C4-2B (cell line): ENCODE measurements at regions not wholly inside any gene's neighbourhood (a gene's known extent, or its start where the extent isn't known, plus 50 kb on each side); places are given as distances from the start of the nearest gene placed in this dataset.

ENCODE experiments used
- H3K27ac ChIP-seq: fragments of 450-650 bp; 2 replicates; pipeline ENCODE4 v1.5.1; 2017
- CTCF ChIP-seq: fragments of 450-650 bp; conservative IDR thresholded peaks from 2 replicates; pipeline ENCODE4 v1.5.1; 2017; ENCODE audit warnings: mild to moderate bottlenecking
- ZFX ChIP-seq: fragments of 450-650 bp; IDR thresholded peaks from 2 replicates; pipeline ENCODE4 v1.6.1; 2017

- TF ChIP-seq CTCF = no peak
- TF ChIP-seq ZFX = no peak
- H3K27ac ChIP-seq = no peak overlapping the region
Measured at GRCh38 chr10:44702531-44702930, 208.6 kb upstream of the TMEM72 start.

- no peak overlapping the region for H3K27ac ChIP-seq
- TF ChIP-seq CTCF (no peak), ZFX (no peak)
Measured at GRCh38 chr10:44703241-44704155, 207.6 kb upstream of the TMEM72 start.

GRCh38 chr10:44704616-44705015 is 206.5 kb upstream of the TMEM72 start:
- H3K27ac ChIP-seq = no peak overlapping the region

GRCh38 chr10:44706745-44707144 is 204.4 kb upstream of the TMEM72 start:
- TF ChIP-seq CTCF = no peak
- TF ChIP-seq ZFX = no peak
- H3K27ac ChIP-seq = no peak overlapping the region

More at GRCh38 chr10:44704616-44705015, 206.5 kb upstream of the TMEM72 start:
- TF ChIP-seq CTCF (no peak), ZFX (no peak)

- no peak for TF ChIP-seq CTCF
- TF ChIP-seq ZFX = no peak
- no peak overlapping the region for H3K27ac ChIP-seq
Measured at GRCh38 chr10:44713307-44713706, 197.8 kb upstream of the TMEM72 start.

- H3K27ac ChIP-seq = no peak overlapping the region
- TF ChIP-seq CTCF (no peak), ZFX (no peak)
Measured at GRCh38 chr10:44714451-44714850, 196.7 kb upstream of the TMEM72 start.

GRCh38 chr10:44715136-44715535 is 196.0 kb upstream of the TMEM72 start:
- TF ChIP-seq CTCF (no peak), ZFX (no peak)
- H3K27ac ChIP-seq = no peak overlapping the region
